A673 (cell line): ENCODE measurements at regions not wholly inside any gene's neighbourhood (a gene's known extent, or its start where the extent isn't known, plus 50 kb on each side); places are given as distances from the start of the nearest gene placed in this dataset.

Experiments used
- BruUV-seq: library from RNA; stranded (reverse); fragments of 400-500 nt; replicated peaks from 2 replicates; lab custom pipeline; 2021; lab: Mats Ljungman, UMichigan
- CTCF ChIA-PET: fragments of 300-600 bp; sonication (Branson Sonifier 250); formaldehyde crosslinking; loops from one replicate; lab custom pipeline; 2022; ENCODE audit warnings: antibody characterized with exemption; lab: Charles Lee
- POLR2A ChIA-PET: fragments of 300-600 bp; sonication (Branson Sonifier 250); formaldehyde crosslinking; loops from one replicate; lab custom pipeline; 2022; ENCODE audit warnings: antibody characterized with exemption; ENCODE audit not compliant: low non-redundant PET; lab: Charles Lee
- DNase-seq: peaks from one replicate; pipeline ENCODE4 v3.0.0-alpha.2; 2015; ENCODE audit warnings: low spot score
- H3K27ac ChIP-seq: fragments of 200-600 bp; sonication (generic); 2 replicates; pipeline ENCODE4 v1.5.1; 2016; ENCODE audit warnings: mixed run types, low read depth, mild to moderate bottlenecking, mixed read lengths, antibody characterized with exemption, low read length; ENCODE audit not compliant: poor library complexity, severe bottlenecking
- H3K27me3 ChIP-seq: fragments of 200-600 bp; sonication (generic); replicated peaks from 2 replicates; pipeline ENCODE4 v1.6.1; 2017; ENCODE audit warnings: mixed run types, low read depth, mild to moderate bottlenecking, mixed read lengths, antibody characterized with exemption, low read length; ENCODE audit not compliant: insufficient read depth, poor library complexity
- H3K36me3 ChIP-seq: fragments of 200-600 bp; sonication (generic); 2 replicates; pipeline ENCODE4 v1.6.1; 2016; ENCODE audit warnings: mixed run types, mild to moderate bottlenecking, mixed read lengths, antibody characterized with exemption, low read length; ENCODE audit not compliant: insufficient read depth, poor library complexity, severe bottlenecking
- H3K4me1 ChIP-seq: fragments of 200-600 bp; sonication (generic); 2 replicates; pipeline ENCODE4 v1.6.1; 2017; ENCODE audit warnings: mixed run types, mild to moderate bottlenecking, mixed read lengths, antibody characterized with exemption, low read length; ENCODE audit not compliant: insufficient read depth, poor library complexity, severe bottlenecking
- H3K4me3 ChIP-seq: fragments of 200-600 bp; sonication (generic); 2 replicates; pipeline ENCODE4 v1.5.1; 2016; ENCODE audit warnings: low read depth, mixed run types, mild to moderate bottlenecking, mixed read lengths, low read length; ENCODE audit not compliant: poor library complexity, severe bottlenecking
- H3K9me3 ChIP-seq: fragments of 200-600 bp; sonication (generic); 2 replicates; pipeline ENCODE4 v1.6.1; 2016; ENCODE audit warnings: mixed run types, low read depth, mild to moderate bottlenecking, mixed read lengths, antibody characterized with exemption, low read length; ENCODE audit not compliant: poor library complexity, severe bottlenecking
- CTCF ChIP-seq: fragments of 300-800, 200-600 bp; sonication (generic); conservative IDR thresholded peaks from 2 replicates; pipeline ENCODE4 v1.5.1; 2017; ENCODE audit warnings: low read depth, mild to moderate bottlenecking, antibody characterized with exemption, low read length, moderate library complexity, mixed read lengths
- EZH2 ChIP-seq: fragments of 200-600 bp; sonication (generic); IDR thresholded peaks from 2 replicates; pipeline ENCODE4 v1.6.1; 2017; ENCODE audit warnings: borderline replicate concordance, low read depth, mild to moderate bottlenecking, mixed read lengths, antibody characterized with exemption, low read length; ENCODE audit not compliant: poor library complexity, severe bottlenecking
- intact Hi-C: fragments of 100-400 bp; cut with micrococcal nuclease; formaldehyde crosslinking; loops from one replicate; pipeline ENCODE4 v1.10.0; 2022; ENCODE audit not compliant: unreplicated experiment

GRCh38 chr6:153790048-153790447 lies 249.0 kb upstream of the OPRM1 start:
- Histone ChIP-seq H3K27ac (no peak overlapping the region), H3K4me1 (peaks cover 4% of the 10 kb centered on the region), H3K9me3 (no peaks in the 10 kb centered on the region), H3K36me3 (no peaks in the 10 kb centered on the region), H3K27me3 (no peaks in the 10 kb centered on the region), H3K4me3 (no peak overlapping the region)
- CTCF ChIA-PET: no interaction called here
- no TSS peak for BruUV-seq
- intact Hi-C loops: loop anchor here (2.0 kb wide), 2 partner anchors 559 to 757 kb away; no protein-coding TSS in a partner anchor
- peak; percentile 77 for DNase-seq
- no peak for TF ChIP-seq EZH2
- TF ChIP-seq CTCF: 0 out of 2 replicates have a peak, but pooled peaks have one; percentile 23
- POLR2A ChIA-PET: interaction anchor here (0.6 kb wide), 1 partner anchor 33 kb away, joined by 3 read pairs; no protein-coding TSS in a partner anchor

- TF ChIP-seq CTCF (no peak), EZH2 (no peak)
- ChIA-PET POLR2A (no interaction called here), CTCF (no interaction called here)
- Histone ChIP-seq H3K27ac (no peak overlapping the region), H3K4me1 (peaks cover 4% of the 10 kb centered on the region), H3K36me3 (no peaks in the 10 kb centered on the region), H3K27me3 (no peaks in the 10 kb centered on the region), H3K9me3 (no peaks in the 10 kb centered on the region), H3K4me3 (no peak overlapping the region)
- intact Hi-C loops: no loop called here
- no TSS peak for BruUV-seq
- no peak for DNase-seq
Measured at GRCh38 chr6:153787341-153787606, 251.8 kb upstream of the OPRM1 start.

GRCh38 chr6:153781306-153781705 lies 257.7 kb upstream of the OPRM1 start:
- Histone ChIP-seq H3K27me3 (no peaks in the 10 kb centered on the region), H3K4me3 (no peak overlapping the region), H3K36me3 (no peaks in the 10 kb centered on the region), H3K4me1 (no peaks in the 10 kb centered on the region), H3K9me3 (no peaks in the 10 kb centered on the region), H3K27ac (no peak overlapping the region)
- DNase-seq: no peak
- CTCF ChIA-PET: no interaction called here
- TF ChIP-seq EZH2 (no peak), CTCF (no peak)
- BruUV-seq: no TSS peak
- POLR2A ChIA-PET: no interaction called here
- intact Hi-C loops: no loop called here
